ENCODE measurements at regions not wholly inside any gene's neighbourhood (a gene's known extent, or its start where the extent isn't known, plus 50 kb on each side); places are given as distances from the start of the nearest gene placed in this dataset.
"Not testable (repeated sequence)": the region's sequence is repeated elsewhere in the genome, so short reads cannot be mapped to it uniquely, and the experiment has no call there.

DNA sequence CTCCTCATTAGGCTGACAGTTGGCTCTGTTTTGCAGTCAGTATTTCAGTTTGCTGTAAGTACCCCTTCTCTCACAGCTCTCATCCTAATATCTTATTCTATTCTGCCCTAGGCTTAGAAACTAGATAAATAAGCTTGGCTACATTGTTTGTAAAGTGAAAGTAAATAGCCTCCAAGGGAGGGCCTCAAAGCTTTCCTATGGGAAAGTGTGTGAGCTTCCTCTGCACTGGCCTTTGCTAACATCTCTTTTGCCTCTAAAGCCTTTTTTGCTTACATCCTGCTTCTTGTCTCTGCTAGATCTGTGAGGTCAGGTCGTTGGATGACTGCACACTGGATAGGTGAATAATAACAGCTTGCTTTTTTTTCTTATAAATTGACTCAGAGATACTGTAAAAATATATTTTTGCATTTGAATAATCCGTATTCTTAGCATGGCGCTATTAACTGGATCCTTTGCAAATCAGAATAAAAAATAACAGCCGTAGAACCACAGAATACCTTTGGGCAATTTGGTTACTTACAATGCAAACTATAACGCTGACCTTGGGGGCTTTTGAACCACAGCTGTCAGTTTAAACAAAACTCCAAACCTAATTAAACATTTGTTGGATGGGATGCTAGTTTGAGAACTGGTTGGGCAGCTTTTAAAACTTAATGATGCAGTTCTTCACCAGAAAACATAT, 55.1 kb downstream of the TTC6 start:
- DNase-seq, result no peak

DNA sequence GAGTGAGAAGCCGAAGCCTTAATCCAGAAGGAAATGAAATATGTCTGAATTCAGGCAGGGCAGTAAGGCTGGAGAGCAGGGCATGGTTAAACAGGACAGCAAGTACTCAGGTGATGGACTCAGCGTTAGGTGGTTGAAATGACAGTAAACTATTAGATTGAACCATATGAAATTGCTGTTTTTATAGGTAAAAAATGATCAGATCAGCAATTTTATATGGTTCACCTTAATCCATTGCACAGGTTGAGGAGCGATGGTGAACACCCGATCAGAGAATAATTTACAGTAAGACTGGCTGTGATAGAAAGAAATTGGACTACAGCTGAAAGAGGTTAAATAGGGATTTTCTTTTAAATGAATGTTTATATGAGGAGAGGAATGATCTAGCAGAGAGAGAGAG, 56.6 kb downstream of the TTC6 start:
- DNase-seq, result no peak

GRCh38 chr14:37655418-37655817, 60.0 kb downstream of the TTC6 start:
- no peak for DNase-seq

DNA sequence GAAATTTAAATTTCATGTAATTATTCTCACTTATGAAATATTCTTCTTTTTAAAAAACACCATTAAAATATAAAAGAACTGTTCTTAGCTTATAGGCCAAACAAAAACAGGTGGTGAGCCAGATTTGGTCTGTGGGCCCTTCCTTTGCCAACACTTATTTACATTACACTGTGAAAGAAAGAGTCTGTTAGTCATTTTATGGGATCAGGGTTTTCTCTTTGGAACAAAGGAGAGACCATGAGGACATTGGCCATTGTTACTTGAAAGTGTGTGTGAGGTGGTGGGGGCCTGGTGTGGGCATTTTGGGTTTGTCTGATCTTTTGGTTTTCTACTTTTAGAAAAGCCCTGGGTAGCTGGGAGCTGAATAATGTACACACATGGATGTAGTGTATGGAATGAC, 62.7 kb downstream of the TTC6 start:
- no peak for DNase-seq

DNA sequence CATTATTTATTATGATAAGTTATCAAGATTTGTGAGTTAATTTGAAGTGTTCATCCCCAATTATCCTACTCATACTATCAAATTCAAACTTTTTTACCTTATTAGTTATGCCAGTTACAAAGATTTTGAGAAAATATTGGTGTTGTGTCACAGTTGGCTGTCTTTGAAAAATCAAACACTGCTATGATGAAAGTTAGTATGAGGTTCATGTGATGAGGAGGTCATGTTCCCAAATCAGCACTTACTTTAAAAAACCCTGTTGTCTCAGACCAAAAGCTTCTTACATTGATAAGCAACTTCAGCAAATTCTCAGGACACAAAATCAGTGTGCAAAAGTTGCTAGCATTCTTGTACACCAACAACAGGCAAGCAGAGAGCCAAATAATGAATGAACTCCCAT, 68.1 kb downstream of the TTC6 start:
- no peak for DNase-seq

GRCh38 chr14:37665479-37665878, 70.0 kb downstream of the TTC6 start:
- no peak for DNase-seq

GRCh38 chr14:37665951-37666350, 70.5 kb downstream of the TTC6 start:
- DNase-seq, result no peak

- DNase-seq, result no peak
These were observed 73.2 kb downstream of the TTC6 start for GRCh38 chr14:37668646-37669045.

DNA sequence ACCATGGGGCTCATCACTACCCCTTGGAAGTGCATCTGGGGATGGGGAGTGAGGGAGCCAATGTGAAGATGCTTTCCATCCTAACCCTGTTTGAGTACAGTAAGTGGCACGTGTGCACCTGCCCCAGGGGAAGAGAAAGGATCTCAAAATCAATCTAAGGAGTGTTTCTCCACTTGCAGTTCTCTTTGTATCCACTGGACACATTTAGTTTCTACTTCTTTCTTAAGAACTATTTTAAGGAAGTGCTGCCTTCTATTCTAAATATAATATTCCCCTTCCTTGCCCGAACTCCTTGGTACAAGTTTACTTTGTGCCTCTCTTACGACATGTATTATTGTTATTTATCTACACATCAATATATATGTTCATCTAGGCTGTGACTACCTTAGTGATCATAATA, 73.8 kb downstream of the TTC6 start:
- no peak for DNase-seq

GRCh38 chr14:37673439-37673838, 78.0 kb downstream of the TTC6 start:
- no peak for DNase-seq

GRCh38 chr14:37678916-37679315, 83.5 kb downstream of the TTC6 start:
- DNase-seq, result no peak

DNA sequence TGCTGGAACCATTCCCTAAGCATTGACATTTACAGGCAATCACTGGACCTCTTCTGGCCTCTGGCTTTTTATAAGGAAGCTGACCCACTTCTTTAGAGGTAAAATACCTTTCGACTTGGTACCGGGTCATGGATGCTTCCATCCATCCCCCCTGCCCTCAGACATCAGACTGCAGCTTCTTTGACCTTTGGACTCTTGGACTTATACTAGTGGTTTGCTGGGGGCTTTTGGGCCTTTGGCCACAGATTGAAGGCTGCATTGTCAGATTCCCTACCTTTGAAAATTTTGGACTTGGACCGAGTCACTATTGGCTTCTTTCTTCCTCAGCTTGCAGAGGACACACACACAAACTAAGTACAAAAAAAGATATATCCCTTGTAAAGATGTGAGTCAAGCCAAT, 86.1 kb downstream of the TTC6 start:
- no peak for DNase-seq

- not testable (repeated sequence) for DNase-seq
These were observed 97.3 kb downstream of the TTC6 start for GRCh38 chr14:37692680-37693079.

GRCh38 chr14:37693420-37693819, 98.0 kb downstream of the TTC6 start:
- not testable (repeated sequence) for DNase-seq

GRCh38 chr14:37695866-37696265, 100.4 kb downstream of the TTC6 start:
- no peak for DNase-seq

GRCh38 chr14:37697489-37698121, 102.2 kb downstream of the TTC6 start:
- DNase-seq, result no peak

DNA sequence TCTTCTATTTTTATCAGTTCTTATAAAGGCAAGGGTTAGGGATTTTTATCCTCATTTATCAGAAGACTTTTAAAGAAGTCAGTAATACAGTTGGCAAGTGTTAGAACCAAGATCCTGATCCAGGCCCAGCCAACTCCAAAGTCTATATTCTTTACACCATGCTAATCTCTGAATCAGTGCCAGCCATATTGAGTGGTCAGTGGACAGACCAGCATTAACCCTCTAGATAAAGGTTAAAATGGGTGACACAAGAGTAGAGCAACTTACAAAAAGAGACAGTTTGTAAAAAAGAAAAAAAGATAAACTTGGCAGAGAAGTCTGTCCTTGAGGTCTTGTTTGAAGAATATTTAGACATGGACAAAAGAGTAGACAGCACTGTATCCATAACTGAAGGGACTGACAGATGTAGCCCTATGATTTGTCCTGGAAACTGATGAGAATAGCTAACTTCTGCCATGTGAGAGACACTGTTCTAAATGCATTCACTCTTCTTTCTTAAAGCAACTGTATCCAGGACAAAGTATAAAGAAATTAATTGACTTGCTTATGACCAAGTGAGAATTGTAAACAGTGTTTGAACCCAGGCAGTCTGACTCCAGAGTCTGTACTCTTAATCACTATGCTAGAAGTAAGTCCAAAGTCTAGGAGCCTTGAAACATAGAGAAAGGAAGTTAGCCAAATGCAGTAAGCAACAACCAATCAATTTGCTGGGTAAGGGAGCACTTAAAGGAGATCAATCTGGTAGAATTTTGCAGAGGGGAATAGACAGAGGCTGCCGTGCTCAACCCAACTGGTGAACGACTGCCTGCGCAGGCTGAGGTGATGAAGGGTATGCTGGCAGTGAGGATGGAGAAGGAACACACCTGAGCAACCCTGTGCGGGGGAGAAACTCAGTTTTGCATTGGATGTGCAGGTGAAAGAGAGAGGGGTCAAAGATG, 103.7 kb downstream of the TTC6 start:
- DNase-seq, result no peak

DNA sequence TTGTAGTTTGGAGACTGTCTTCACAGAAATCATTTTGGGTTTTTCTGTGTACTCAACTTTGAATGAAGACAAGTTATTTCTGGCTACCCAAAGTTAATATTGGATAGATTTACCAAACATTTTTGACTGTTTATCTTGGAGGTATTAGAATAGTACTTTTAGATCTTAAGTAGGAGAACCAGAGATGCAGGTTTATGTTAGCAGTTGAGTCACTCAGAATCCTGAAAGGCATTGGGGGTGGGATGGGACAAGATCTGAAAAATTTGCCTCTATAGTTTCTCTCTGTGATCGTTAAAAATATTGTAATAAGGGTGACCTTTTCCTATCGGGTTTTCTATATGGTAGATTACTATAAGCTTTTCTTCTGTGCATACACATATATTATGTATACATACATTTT, 112.3 kb downstream of the TTC6 start:
- no peak for DNase-seq

DNA sequence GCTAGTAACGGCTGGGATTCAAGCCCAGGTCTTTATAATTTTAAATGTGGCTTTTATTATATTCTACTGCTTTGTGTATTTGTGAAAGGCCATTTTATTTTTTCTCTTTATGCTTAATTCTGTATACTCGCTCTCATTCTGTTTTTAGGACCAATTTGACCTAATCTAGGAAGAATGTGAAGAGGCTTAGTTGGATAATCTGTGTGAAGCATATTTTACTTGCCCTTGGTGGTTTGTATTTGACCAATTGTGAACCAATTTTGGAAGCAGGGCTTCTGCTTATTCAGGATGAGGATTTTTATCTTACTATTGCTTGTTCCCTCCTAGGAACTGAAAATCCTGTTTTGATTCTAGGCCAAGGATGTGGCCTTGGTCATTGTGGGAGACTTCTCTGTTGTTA, 113.1 kb downstream of the TTC6 start:
- no peak for DNase-seq

GRCh38 chr14:37709419-37710195, 114.2 kb downstream of the TTC6 start:
- DNase-seq, result peak; percentile 11

GRCh38 chr14:37711356-37711830, 116.0 kb downstream of the TTC6 start:
- no peak for DNase-seq

- no peak for DNase-seq
These were observed 116.5 kb downstream of the TTC6 start for GRCh38 chr14:37711831-37712475.
